HUES64 (cell line): ENCODE measurements at regions not wholly inside any gene's neighbourhood (a gene's known extent, or its start where the extent isn't known, plus 50 kb on each side); places are given as distances from the start of the nearest gene placed in this dataset.
"Not testable (repeated sequence)": the region's sequence is repeated elsewhere in the genome, so short reads cannot be mapped to it uniquely, and the experiment has no call there.

Experiments
- H3K27ac ChIP-seq: 2 replicates; pipeline ENCODE4 v1.7.0; 2013; ENCODE audit warnings: low read depth, low read length, inconsistent platforms
- H3K27me3 ChIP-seq: 2 replicates; pipeline ENCODE4 v1.6.1; 2013; ENCODE audit warnings: mild to moderate bottlenecking, low read length; ENCODE audit not compliant: insufficient read depth
- H3K36me3 ChIP-seq: 2 replicates; pipeline ENCODE4 v1.6.1; 2013; ENCODE audit warnings: mild to moderate bottlenecking, low read length; ENCODE audit not compliant: insufficient read depth
- H3K4me1 ChIP-seq: 2 replicates; pipeline ENCODE4 v1.6.1; 2013; ENCODE audit warnings: mild to moderate bottlenecking, low read length, moderate library complexity; ENCODE audit not compliant: insufficient read depth
- H3K4me3 ChIP-seq: 2 replicates; pipeline ENCODE4 v1.5.1; 2013; ENCODE audit warnings: mild to moderate bottlenecking, low read length, moderate library complexity
- H3K9ac ChIP-seq: 2 replicates; pipeline ENCODE4 v1.6.1; 2013; ENCODE audit warnings: mild to moderate bottlenecking, low read depth, low read length
- H3K9me3 ChIP-seq: 2 replicates; pipeline ENCODE4 v1.6.1; 2013; ENCODE audit warnings: low read depth, low read length; ENCODE audit not compliant: insufficient read depth
- WGBS: fragments of 150-250, 120-280 bp; methylation state at CpG from one replicate; pipeline ENCODE4 v1.1.7; 2013; ENCODE audit warnings: missing lambda C conversion rate; 5-methylcytosine and 5-hydroxymethylcytosine counted together

DNA sequence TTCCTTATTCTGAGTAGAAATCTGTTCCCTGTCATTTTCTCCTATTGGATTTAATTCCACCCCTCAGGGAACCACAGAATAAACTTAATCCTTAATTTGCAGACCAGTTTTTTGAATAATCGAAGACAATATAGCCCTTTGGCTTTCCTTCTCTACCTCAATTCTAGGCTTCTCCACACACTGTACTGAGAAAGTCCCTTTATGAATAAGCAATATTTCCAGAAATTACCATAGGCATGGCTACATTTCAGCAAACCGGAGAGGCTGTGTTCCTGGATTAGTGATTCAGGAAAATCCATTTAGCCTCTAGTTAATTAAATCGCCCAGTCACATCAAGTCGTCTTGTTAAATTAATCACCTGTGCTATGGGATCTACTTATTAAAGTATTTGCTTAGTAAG lies 125.1 kb downstream of the ANAPC4 start:
- WGBS = 95% methylated on average over 4 of the region's 4 CpGs
- Histone ChIP-seq H3K4me3 (no peak overlapping the region), H3K4me1 (no peaks in the 10 kb centered on the region), H3K27me3 (no peaks in the 10 kb centered on the region), H3K9me3 (no peaks in the 10 kb centered on the region), H3K27ac (no peak overlapping the region), H3K36me3 (no peaks in the 10 kb centered on the region), H3K9ac (no peak overlapping the region)

DNA sequence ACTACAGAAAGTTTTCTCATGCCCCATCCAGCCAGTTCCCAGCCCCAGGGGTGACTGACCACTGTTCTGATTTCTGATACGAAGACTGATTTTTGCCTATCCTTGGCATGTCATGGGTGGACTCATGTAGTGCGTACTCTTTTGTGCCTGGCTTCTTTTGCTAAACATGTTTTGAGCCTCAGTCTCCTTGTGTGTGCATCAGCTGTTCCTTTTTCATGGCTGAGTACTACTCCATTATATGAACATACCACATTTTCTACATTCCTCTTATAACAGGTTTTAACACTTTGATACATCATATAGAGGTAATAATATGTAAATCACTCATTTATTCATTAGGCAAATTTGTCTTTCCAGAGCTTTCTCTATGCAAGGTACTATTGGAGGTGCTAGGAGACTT lies 126.7 kb downstream of the ANAPC4 start:
- H3K27me3 ChIP-seq = no peaks in the 10 kb centered on the region
- no peaks in the 10 kb centered on the region for H3K4me1 ChIP-seq
- 97% methylated on average over 2 of the region's 2 CpGs for WGBS
- H3K9me3 ChIP-seq = no peaks in the 10 kb centered on the region
- no peaks in the 10 kb centered on the region for H3K36me3 ChIP-seq
- H3K9ac ChIP-seq = no peak overlapping the region
- H3K27ac ChIP-seq = no peak overlapping the region
- H3K4me3 ChIP-seq = no peak overlapping the region

DNA sequence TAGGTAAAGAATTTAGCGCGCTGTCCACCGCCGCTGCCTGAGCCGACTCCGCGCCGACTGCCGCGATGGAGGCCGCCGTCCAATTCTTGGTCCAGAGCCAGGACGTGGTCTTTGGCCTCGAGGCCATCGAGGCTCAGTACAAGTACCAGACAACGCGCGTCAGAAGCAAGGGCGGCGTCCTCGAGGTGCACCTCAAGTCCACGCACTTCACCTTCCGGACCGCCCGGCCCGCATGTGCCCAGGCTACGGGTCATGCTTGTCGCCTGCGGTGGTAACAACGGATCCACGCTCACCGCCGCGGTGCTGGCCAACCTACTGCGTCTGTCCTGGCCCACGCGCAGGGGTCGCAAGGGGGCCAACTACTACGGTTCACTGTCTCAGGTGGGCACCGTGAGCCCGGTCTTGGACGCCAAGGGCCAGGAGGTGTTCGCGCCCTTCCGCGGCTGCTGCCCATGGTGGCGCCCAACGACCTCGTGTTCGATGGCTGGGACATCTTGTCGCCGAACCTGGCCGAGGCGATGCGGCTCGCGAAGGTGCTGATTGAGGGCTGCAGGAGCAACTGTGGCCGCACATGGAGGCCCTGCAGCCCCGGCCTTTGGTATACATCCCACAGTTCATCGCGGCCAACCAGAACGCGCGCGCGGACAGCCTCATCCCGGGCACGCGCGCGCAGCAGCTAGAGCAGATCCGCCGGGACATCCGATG lies 128.0 kb downstream of the ANAPC4 start:
- H3K36me3 ChIP-seq = no peaks in the 10 kb centered on the region
- H3K27ac ChIP-seq = no peak overlapping the region
- 97% methylated on average over 74 of the region's 74 CpGs for WGBS

DNA sequence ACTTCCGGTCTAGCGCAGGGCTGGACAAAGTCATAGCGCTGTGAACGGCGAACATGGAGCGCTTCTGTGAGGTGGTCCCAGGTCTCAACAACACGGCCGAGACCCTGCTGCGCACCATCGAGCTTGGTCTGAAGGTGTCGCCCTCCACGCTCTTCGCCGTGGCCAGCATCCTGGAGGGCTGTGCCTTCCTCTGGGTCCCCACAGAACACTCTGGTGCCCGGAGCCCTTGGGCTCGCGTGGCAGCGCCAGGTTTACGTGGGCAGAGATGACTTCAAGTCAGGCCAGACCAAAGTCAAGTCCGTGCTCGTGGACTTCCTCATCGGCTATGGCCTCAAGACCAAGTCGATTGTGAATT lies 128.6 kb downstream of the ANAPC4 start:
- no peak overlapping the region for H3K9ac ChIP-seq
- H3K4me1 ChIP-seq = no peaks in the 10 kb centered on the region
- no peak overlapping the region for H3K27ac ChIP-seq
- H3K36me3 ChIP-seq = no peaks in the 10 kb centered on the region
- 96% methylated on average over 23 of the region's 23 CpGs for WGBS
- no peaks in the 10 kb centered on the region for H3K27me3 ChIP-seq
- no peak overlapping the region for H3K4me3 ChIP-seq
- H3K9me3 ChIP-seq = no peaks in the 10 kb centered on the region

More for the DNA sequence above, 128.0 kb downstream of the ANAPC4 start:
- no peak overlapping the region for H3K9ac ChIP-seq
- no peaks in the 10 kb centered on the region for H3K4me1 ChIP-seq
- no peaks in the 10 kb centered on the region for H3K9me3 ChIP-seq
- H3K4me3 ChIP-seq = no peak overlapping the region
- H3K27me3 ChIP-seq = no peaks in the 10 kb centered on the region

DNA sequence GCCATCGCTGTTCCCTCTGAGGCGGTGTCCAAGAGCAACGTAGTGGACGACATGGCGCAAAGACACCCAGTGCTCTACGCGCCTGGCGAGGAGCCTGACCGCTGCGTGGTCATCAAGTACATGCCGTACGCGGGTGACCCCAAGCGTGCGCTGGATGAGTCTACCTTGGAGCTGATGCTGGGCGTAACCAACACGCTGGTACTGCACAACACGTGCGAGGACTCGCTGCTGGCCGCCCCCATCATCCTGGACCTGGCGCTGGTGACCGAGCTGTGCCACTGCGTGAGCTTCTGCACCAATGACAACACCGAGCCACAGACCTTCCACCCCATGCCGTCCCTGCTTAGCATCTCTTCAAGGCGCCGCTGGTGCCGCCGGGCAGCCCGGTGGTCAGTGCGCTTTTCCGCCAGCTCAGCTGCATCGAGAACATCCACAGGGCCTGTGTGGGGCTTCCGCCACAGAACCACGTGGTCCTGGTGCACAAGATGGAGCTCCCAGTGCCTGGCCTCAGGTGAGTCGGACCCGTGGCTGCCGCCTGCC lies 129.0 kb downstream of the ANAPC4 start:
- no peak overlapping the region for H3K9ac ChIP-seq
- no peaks in the 10 kb centered on the region for H3K4me1 ChIP-seq
- no peak overlapping the region for H3K4me3 ChIP-seq
- H3K36me3 ChIP-seq = no peaks in the 10 kb centered on the region
- H3K27ac ChIP-seq = no peak overlapping the region
- H3K9me3 ChIP-seq = no peaks in the 10 kb centered on the region
- 96% methylated on average over 39 of the region's 39 CpGs for WGBS
- H3K27me3 ChIP-seq = no peaks in the 10 kb centered on the region

DNA sequence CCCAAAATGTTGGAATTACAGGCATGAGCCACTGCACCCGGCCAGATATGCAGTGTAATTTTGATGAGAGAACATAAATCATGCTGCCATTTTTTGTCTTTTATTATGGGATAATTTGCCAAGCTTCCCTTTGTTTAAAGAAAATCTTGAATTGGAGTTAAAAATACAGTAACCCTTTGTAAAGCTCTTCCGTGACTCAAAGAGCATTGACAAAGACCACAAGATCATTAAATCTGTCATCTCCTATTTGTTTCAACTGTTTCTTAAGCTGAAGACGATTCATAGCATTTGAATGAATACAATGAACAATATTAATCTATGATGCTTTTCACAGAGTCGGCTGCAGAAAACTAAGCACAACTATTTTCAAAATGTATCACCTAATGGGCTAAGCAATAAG lies 132.6 kb downstream of the ANAPC4 start:
- H3K9ac ChIP-seq = no peak overlapping the region
- WGBS = 96% methylated on average over 2 of the region's 4 CpGs
- no peaks in the 10 kb centered on the region for H3K4me1 ChIP-seq

DNA sequence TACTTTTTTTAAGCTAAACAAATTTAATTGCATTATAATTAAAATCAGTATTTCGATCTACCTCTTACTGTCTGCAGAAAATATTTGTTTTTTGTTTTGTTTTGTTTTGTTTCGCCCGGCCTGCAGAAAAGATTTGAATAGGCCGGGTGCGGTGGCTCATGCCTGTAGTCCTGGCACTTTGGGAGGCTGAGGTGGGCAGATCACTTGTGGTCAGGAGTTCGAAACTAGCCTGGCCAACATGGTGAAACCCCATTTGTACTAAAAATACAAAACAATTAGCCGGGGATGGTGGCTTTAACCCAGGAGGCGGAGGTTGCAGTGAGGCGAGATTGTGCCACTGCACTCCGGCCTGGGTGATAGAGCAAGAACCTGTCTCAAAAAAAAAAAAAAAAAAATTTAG lies 134.8 kb downstream of the ANAPC4 start:
- H3K36me3 ChIP-seq, H3K27me3 ChIP-seq, H3K9ac ChIP-seq, H3K4me1 ChIP-seq, H3K9me3 ChIP-seq, H3K27ac ChIP-seq, H3K4me3 ChIP-seq: not testable (repeated sequence)
- WGBS = 95% methylated on average over 9 of the region's 10 CpGs

More for the DNA sequence above, 132.6 kb downstream of the ANAPC4 start:
- no peaks in the 10 kb centered on the region for H3K27me3 ChIP-seq
- no peak overlapping the region for H3K4me3 ChIP-seq
- H3K27ac ChIP-seq = no peak overlapping the region
- H3K36me3 ChIP-seq = no peaks in the 10 kb centered on the region
- no peaks in the 10 kb centered on the region for H3K9me3 ChIP-seq

DNA sequence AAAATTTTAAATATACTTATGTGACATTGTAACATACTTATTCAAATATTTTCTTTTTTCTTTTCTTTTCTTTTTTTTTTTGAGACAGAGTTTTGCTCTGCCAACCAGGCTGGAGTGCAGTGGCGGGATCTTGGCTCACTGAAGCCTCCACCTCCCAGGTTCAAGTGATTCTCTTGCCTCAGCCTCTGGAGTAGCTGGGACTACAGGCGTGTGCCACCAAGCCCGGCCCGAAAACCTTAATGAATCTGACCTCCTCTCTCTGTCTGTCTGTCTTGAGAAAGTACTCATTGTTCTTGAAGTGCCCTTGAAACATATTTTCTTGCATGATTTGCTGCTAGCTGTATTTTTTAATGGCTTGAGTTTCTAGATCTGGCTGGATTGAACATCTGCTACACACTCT lies 136.8 kb downstream of the ANAPC4 start:
- Histone ChIP-seq H3K9ac (no peak overlapping the region), H3K27ac (no peak overlapping the region), H3K4me3 (no peak overlapping the region), H3K9me3 (no peaks in the 10 kb centered on the region), H3K27me3 (no peaks in the 10 kb centered on the region), H3K4me1 (no peaks in the 10 kb centered on the region), H3K36me3 (no peaks in the 10 kb centered on the region)
- WGBS = 94% methylated on average over 4 of the region's 4 CpGs

DNA sequence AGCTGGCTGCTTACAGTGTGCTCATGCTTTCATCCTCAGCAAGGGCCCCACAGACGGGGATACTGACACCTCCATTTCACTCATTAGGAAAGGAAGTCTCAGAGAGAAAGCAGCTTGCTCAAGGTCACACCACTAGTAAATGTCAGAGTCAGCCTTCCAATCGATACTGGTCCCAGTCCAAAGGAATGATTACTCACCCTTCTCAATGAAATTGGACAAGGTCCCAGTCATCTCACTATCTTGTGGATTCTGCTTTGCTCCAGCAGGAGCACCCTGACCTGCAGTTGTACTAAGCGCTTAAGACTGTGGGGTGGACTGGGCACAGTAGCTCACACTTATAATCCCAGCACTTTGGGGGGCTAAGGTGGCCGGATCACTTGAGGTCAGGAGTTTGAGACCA lies 132.2 kb upstream of the SLC34A2 start:
- Histone ChIP-seq H3K9me3 (no peaks in the 10 kb centered on the region), H3K36me3 (no peaks in the 10 kb centered on the region), H3K9ac (no peak overlapping the region), H3K27ac (no peak overlapping the region), H3K4me1 (peaks cover 6% of the 10 kb centered on the region; the same call in 1 of the 2 replicates), H3K4me3 (no peak overlapping the region), H3K27me3 (peaks cover 22% of the 10 kb centered on the region)
- WGBS = 78% methylated on average over 4 of the region's 4 CpGs

DNA sequence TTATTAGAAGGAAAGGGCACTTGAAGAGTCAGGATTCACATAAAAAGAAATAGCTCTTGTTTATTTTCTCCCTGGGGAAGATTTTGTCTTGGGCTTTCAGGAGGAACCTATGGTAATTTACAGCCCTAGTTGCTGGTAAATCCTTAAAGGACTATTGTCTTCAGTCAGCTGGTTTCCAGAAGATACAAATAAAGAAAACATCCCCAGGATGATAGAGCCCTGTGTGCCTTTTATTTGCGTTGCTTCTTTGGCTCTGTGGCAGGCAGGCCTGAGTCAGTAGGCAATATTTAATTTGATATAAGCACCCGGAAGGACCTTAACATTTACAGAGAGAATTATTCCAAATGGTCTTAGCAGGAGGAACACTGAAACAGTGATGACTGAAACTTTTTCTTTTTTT lies 131.0 kb upstream of the SLC34A2 start:
- H3K4me1 ChIP-seq = peaks cover 6% of the 10 kb centered on the region; the same call in 1 of the 2 replicates
- H3K9me3 ChIP-seq = no peaks in the 10 kb centered on the region
- WGBS = 27% methylated on average over 2 of the region's 2 CpGs
- no peak overlapping the region for H3K9ac ChIP-seq
- no peak overlapping the region for H3K27ac ChIP-seq
- no peaks in the 10 kb centered on the region for H3K36me3 ChIP-seq
- H3K27me3 ChIP-seq = peaks cover 19% of the 10 kb centered on the region
- no peak overlapping the region for H3K4me3 ChIP-seq

DNA sequence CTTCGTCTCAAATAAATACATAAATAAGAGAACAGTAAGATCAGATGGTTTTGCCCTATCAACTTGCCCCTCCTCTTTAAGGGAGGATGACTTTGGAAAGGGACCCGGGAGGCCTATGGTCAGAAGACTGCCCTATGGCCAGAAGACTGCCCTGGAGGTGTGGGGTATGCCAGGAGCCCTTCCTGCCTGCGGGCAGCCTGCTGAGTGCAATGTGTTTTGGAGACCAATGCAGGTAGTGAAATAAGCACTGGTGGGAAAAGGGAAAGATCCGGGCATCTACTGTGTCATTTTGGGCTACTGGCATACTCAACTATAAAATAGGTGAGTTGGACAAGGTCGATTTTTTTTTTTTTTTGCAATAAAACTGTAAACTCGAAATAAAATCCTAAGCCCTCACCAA lies 129.8 kb upstream of the SLC34A2 start:
- WGBS = 88% methylated on average over 2 of the region's 6 CpGs

DNA sequence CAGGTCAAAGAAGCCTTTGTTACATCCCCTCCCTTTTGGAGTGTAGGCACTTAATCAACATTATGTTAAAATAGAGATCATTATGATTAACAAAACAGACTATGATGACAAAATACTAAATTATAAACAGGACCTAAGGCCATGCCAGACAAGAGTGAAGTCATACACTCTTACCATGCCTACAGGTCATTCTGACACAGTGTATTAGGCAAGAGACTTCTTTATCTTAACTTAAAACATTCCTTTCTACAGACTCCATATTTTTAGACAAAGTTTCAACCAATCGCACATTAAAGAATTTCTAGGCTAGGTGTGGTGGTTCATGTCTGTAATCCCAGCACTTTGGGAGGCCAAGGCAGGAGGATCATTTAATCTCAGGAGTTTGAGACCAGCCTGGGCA lies 128.6 kb upstream of the SLC34A2 start:
- no peaks in the 10 kb centered on the region for H3K36me3 ChIP-seq
- H3K4me1 ChIP-seq = peaks cover 6% of the 10 kb centered on the region; the same call in 1 of the 2 replicates
- no peak overlapping the region for H3K27ac ChIP-seq
- H3K27me3 ChIP-seq = peaks cover 19% of the 10 kb centered on the region
- H3K9me3 ChIP-seq = no peaks in the 10 kb centered on the region
- no peak overlapping the region for H3K9ac ChIP-seq
- no peak overlapping the region for H3K4me3 ChIP-seq
- 100% methylated on average over 1 of the region's 1 CpG for WGBS

More for the DNA sequence above, 129.8 kb upstream of the SLC34A2 start:
- Histone ChIP-seq H3K9ac (no peak overlapping the region), H3K4me3 (no peak overlapping the region), H3K27me3 (peaks cover 19% of the 10 kb centered on the region), H3K9me3 (no peaks in the 10 kb centered on the region), H3K4me1 (peaks cover 6% of the 10 kb centered on the region; the same call in 1 of the 2 replicates), H3K27ac (no peak overlapping the region), H3K36me3 (no peaks in the 10 kb centered on the region)
